Activated naive CD8-positive, alpha-beta T cell treated with anti-CD3 and anti-CD28 coated beads, Interleukin-2, amount 10 ng/mL, durations not matched to agents 7 days and 5 days (primary cell): ENCODE measurements at regions not wholly inside any gene's neighbourhood (a gene's known extent, or its start where the extent isn't known, plus 50 kb on each side); places are given as distances from the start of the nearest gene placed in this dataset.

Experiments
- ATAC-seq: fragments of 150-1000 bp; cut with Tn5 transposase; one replicate; pipeline ENCODE4 v1.10.0; 2021; ENCODE audit warnings: low read depth, moderate library complexity
- POLR2A ChIA-PET: fragments of 350-600 bp; sonication (Branson Sonifier 250); formaldehyde crosslinking; loops from one replicate; lab custom pipeline; 2021; ENCODE audit warnings: antibody characterized with exemption; lab: Charles Lee
- DNase-seq: peaks from one replicate; pipeline ENCODE4 v3.0.0; 2021
- H3K27ac Mint-ChIP-seq: one replicate; pipeline ENCODE4 v1.8.0; 2022; ENCODE audit warnings: mild to moderate bottlenecking, mixed read lengths
- H3K27me3 Mint-ChIP-seq: one replicate; pipeline ENCODE4 v1.8.0; 2022; ENCODE audit warnings: mild to moderate bottlenecking, moderate library complexity, mixed read lengths
- H3K36me3 Mint-ChIP-seq: one replicate; pipeline ENCODE4 v1.8.0; 2021; ENCODE audit warnings: mild to moderate bottlenecking, mixed read lengths
- H3K4me1 Mint-ChIP-seq: one replicate; pipeline ENCODE4 v1.8.0; 2021; ENCODE audit warnings: mixed read lengths
- H3K4me3 Mint-ChIP-seq: one replicate; pipeline ENCODE4 v1.8.0; 2022; ENCODE audit warnings: mild to moderate bottlenecking, moderate library complexity, mixed read lengths
- H3K9me3 Mint-ChIP-seq: one replicate; pipeline ENCODE4 v1.8.0; 2021; ENCODE audit warnings: mixed read lengths

DNA sequence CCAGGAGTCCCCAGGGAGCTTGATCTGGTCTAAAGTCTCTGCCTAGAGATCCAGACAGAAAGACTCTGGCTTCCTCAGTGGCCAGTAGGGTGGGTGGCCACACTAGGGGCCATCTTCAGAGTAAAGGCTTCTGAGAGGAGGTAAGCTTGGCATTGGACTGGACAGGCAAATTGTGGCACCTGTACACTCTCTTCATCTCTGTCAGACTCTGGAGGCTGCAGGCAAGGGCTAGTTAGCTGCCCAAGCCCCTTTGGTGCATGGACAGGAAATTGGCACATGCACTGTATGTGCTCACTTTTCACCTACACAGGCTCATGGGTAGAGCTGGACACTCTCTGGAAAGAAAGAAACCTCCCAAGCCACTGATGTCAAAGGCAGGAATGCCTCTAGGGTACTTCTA lies 142.8 kb downstream of the PJA1 start:
- Mint-ChIP-seq H3K27ac (no peak overlapping the region), H3K9me3 (no peaks in the 10 kb centered on the region), H3K4me1 (no peaks in the 10 kb centered on the region), H3K4me3 (no peak overlapping the region), H3K36me3 (no peaks in the 10 kb centered on the region), H3K27me3 (no peaks in the 10 kb centered on the region)
- DNase-seq (no peak), ATAC-seq (no peak)
- POLR2A ChIA-PET: no interaction called here

DNA sequence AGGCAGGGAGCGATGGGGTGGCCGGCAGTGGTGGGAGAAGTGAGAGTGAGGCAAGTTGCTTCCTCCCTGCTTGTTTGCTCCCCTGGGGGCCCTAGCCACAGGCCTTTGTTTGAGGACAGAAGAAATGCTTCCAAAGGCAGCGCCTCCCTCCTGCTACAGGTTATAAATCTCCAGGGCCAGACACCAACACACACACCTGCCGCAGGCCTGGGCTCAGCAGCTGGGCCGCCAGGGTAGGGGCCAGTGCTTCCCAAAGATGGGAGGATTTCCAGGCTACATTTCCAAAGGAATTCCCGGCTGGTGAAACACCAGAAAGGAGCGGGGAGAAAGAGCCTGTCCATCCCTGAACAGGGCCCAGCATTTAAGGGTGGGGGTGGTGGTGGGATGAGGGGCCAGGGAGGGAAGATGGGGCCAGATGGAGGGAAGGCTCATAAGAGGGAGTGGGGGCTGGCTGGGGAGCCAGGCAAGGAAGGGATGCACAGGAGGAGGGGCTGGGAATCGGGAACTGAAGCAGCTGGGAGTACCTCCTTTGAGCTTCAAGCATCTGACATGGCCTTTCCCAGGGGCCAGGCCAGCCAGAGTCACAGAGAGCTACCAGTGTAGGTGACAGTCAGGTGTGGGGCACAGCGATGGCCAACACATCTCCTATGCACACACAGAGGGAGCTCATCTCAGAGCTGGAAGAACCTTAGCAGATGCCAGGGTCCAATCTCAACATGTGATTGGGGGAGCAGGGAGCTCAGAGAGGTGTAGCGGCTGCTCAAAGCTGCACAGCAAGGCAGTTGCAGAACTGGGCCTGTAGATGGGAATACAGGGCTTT lies 143.9 kb downstream of the PJA1 start:
- Mint-ChIP-seq H3K27ac (no peak overlapping the region), H3K4me3 (no peak overlapping the region), H3K27me3 (no peaks in the 10 kb centered on the region), H3K36me3 (no peaks in the 10 kb centered on the region), H3K4me1 (no peaks in the 10 kb centered on the region), H3K9me3 (no peaks in the 10 kb centered on the region)
- DNase-seq (no peak), ATAC-seq (no peak)
- POLR2A ChIA-PET: no interaction called here

- DNase-seq (no peak), ATAC-seq (no peak)
- Mint-ChIP-seq H3K4me3 (no peak overlapping the region), H3K27ac (no peak overlapping the region), H3K4me1 (no peaks in the 10 kb centered on the region), H3K36me3 (no peaks in the 10 kb centered on the region), H3K27me3 (no peaks in the 10 kb centered on the region), H3K9me3 (no peaks in the 10 kb centered on the region)
- POLR2A ChIA-PET: no interaction called here
Observed at GRCh38 chrX:69020316-69020715, 144.9 kb downstream of the PJA1 start.

GRCh38 chrX:69019073-69019890 lies 146.0 kb downstream of the PJA1 start:
- Mint-ChIP-seq H3K27me3 (no peaks in the 10 kb centered on the region), H3K4me3 (no peak overlapping the region), H3K36me3 (no peaks in the 10 kb centered on the region), H3K27ac (no peak overlapping the region), H3K9me3 (no peaks in the 10 kb centered on the region), H3K4me1 (no peaks in the 10 kb centered on the region)
- DNase-seq (no peak), ATAC-seq (no peak)
- POLR2A ChIA-PET: no interaction called here

GRCh38 chrX:69018416-69019072 lies 146.7 kb downstream of the PJA1 start:
- Mint-ChIP-seq H3K4me1 (no peaks in the 10 kb centered on the region), H3K9me3 (no peaks in the 10 kb centered on the region), H3K36me3 (no peaks in the 10 kb centered on the region), H3K4me3 (no peak overlapping the region), H3K27ac (no peak overlapping the region), H3K27me3 (no peaks in the 10 kb centered on the region)
- ATAC-seq (no peak), DNase-seq (no peak)
- POLR2A ChIA-PET: no interaction called here

DNA sequence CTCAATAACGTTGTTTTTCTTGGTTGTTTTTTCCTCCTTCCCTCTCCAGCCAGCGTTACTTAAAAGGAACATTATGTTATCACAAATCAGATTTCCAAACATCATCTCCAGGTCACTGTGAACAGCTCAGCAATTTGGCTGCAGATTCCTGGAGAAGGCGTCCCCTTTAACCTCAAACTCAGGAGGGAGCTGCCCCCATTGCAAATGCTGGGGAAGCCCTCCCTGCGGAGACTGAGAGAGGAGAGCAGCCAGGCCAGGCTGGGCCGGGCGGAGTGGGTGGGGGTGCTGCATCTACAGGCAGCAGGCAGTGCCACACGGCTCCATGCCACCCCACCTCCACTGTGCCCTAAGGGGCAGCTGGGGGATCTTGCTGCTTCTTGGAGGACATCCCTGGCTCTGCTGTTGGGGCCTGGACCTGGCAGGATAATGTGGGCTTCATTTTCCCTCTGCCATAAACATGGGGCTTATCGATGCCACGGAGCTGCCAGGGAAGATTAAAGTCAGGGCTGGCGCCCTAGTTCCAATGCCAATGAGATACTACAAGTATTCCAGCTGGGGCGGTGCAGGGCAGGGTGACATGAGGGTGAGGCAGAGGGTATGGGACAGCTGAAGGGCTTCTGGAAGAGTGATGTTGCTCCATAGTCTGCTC lies 148.8 kb downstream of the PJA1 start:
- Mint-ChIP-seq H3K27me3 (no peaks in the 10 kb centered on the region), H3K4me1 (no peaks in the 10 kb centered on the region), H3K27ac (no peak overlapping the region), H3K9me3 (no peaks in the 10 kb centered on the region), H3K36me3 (no peaks in the 10 kb centered on the region), H3K4me3 (no peak overlapping the region)
- DNase-seq: no peak
- POLR2A ChIA-PET: no interaction called here
- no peak for ATAC-seq

DNA sequence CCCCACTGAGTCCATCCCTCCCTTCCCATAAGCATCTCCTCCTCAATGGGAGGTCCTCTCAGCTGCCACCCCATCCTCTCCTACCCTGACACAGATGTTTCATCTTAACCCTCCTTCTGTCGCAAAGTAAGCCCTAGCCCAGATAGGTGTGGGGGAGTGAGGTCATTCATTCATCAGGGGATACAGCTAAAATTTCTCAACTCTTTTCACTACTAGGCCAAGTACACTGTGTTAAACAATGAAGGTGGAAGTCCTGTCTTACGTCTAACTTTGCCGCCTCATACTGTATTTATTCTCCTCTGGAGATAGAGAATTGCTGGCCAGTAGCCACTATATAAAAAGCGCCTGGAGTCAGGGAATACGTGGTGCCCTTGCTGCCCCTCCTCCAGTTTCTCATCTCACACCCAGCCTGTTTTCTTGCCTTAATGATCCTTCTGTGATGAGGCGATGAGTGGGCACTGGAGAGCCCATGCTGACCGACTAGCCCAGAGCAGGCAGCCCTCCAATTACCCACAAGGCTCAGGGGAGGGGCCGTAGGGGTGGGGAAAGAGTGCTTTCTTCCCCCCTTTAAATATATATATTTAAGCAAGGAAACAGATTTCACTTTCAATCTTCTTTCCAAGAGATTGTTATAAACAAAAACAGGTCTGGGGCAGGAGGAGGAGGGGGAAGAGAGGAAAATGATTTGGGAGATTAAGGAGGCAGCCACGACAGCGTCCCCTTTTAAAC lies 149.5 kb downstream of the PJA1 start:
- H3K4me3 Mint-ChIP-seq: no peak overlapping the region

GRCh38 chrX:69015156-69015555 lies 150.1 kb downstream of the PJA1 start:
- Mint-ChIP-seq H3K4me3 (no peak overlapping the region), H3K4me1 (no peaks in the 10 kb centered on the region), H3K27ac (no peak overlapping the region), H3K9me3 (no peaks in the 10 kb centered on the region), H3K27me3 (peaks cover 2% of the 10 kb centered on the region), H3K36me3 (no peaks in the 10 kb centered on the region)
- no peak for ATAC-seq
- POLR2A ChIA-PET: no interaction called here
- DNase-seq: no peak

More for the DNA sequence above, 149.5 kb downstream of the PJA1 start:
- Mint-ChIP-seq H3K27me3 (peaks cover 2% of the 10 kb centered on the region), H3K4me1 (no peaks in the 10 kb centered on the region), H3K9me3 (no peaks in the 10 kb centered on the region), H3K36me3 (no peaks in the 10 kb centered on the region), H3K27ac (no peak overlapping the region)
- DNase-seq: no peak
- POLR2A ChIA-PET: no interaction called here
- no peak for ATAC-seq

DNA sequence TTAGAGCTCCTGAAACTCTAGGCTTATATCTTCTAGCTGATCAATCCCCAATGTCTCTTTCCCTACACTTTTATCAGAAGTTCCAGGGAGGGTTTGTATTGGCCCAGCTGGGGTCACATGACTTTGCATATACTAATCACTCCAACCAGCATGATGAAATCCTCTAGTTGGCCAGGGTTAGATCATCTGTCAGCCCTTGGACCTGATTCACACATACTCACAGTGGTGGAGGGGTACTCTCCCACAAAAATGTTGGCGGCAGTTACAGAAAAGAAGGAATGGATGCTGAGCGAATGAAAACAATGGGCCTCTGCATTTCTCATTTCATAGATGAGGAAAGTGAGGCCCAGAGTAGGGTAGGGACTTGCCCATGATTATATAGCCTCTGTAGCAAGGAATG lies 151.1 kb downstream of the PJA1 start:
- H3K36me3 Mint-ChIP-seq: no peaks in the 10 kb centered on the region
- peaks cover 2% of the 10 kb centered on the region for H3K27me3 Mint-ChIP-seq
- DNase-seq: no peak
- H3K4me1 Mint-ChIP-seq: no peaks in the 10 kb centered on the region
- H3K4me3 Mint-ChIP-seq: no peak overlapping the region
- no peak overlapping the region for H3K27ac Mint-ChIP-seq
- ATAC-seq: no peak
- POLR2A ChIA-PET: no interaction called here
- no peaks in the 10 kb centered on the region for H3K9me3 Mint-ChIP-seq

- no peaks in the 10 kb centered on the region for H3K4me1 Mint-ChIP-seq
- ATAC-seq (no peak), DNase-seq (no peak)
- POLR2A ChIA-PET: no interaction called here
- H3K27ac Mint-ChIP-seq: no peak overlapping the region
- no peaks in the 10 kb centered on the region for H3K9me3 Mint-ChIP-seq
- no peak overlapping the region for H3K4me3 Mint-ChIP-seq
- H3K27me3 Mint-ChIP-seq: peaks cover 7% of the 10 kb centered on the region
- H3K36me3 Mint-ChIP-seq: no peaks in the 10 kb centered on the region
Observed at GRCh38 chrX:69010339-69010738, 154.9 kb downstream of the PJA1 start.

DNA sequence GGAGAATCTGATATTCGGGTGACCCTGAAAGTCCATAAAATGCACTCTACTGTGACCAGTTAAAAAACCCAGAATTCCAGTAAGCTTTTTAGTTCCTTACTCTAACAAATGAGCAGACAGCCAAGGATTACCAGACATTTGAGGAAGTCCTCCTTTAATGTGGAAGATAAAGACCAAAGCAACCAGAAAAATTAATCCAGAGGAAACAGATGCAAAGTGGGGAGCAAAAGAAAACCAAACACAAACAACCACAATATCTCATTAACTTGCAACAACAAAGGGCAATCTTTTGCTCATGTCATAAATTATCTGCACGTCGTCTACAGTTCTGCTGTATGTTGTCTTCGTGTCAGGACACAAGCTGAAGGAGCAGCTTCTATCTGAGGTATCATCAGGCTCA lies 164.4 kb downstream of the PJA1 start:
- Mint-ChIP-seq H3K27ac (no peak overlapping the region), H3K4me1 (no peaks in the 10 kb centered on the region), H3K9me3 (no peaks in the 10 kb centered on the region), H3K27me3 (peaks cover 5% of the 10 kb centered on the region), H3K36me3 (no peaks in the 10 kb centered on the region), H3K4me3 (no peak overlapping the region)
- ATAC-seq (no peak), DNase-seq (no peak)
- POLR2A ChIA-PET: no interaction called here

- no peaks in the 10 kb centered on the region for H3K36me3 Mint-ChIP-seq
- no peak overlapping the region for H3K4me3 Mint-ChIP-seq
- no peak overlapping the region for H3K27ac Mint-ChIP-seq
- POLR2A ChIA-PET: no interaction called here
- ATAC-seq (no peak), DNase-seq (no peak)
- no peaks in the 10 kb centered on the region for H3K9me3 Mint-ChIP-seq
- H3K4me1 Mint-ChIP-seq: no peaks in the 10 kb centered on the region
- peaks cover 8% of the 10 kb centered on the region for H3K27me3 Mint-ChIP-seq
Observed at GRCh38 chrX:68999931-69000330, 165.3 kb downstream of the PJA1 start.

- peaks cover 8% of the 10 kb centered on the region for H3K27me3 Mint-ChIP-seq
- POLR2A ChIA-PET: no interaction called here
- no peaks in the 10 kb centered on the region for H3K4me1 Mint-ChIP-seq
- DNase-seq: no peak
- no peaks in the 10 kb centered on the region for H3K36me3 Mint-ChIP-seq
- H3K4me3 Mint-ChIP-seq: no peak overlapping the region
- no peaks in the 10 kb centered on the region for H3K9me3 Mint-ChIP-seq
- H3K27ac Mint-ChIP-seq: no peak overlapping the region
- no peak for ATAC-seq
Observed at GRCh38 chrX:68999356-68999755, 165.9 kb downstream of the PJA1 start.
